GM12864 (cell line): ENCODE measurements at regions not wholly inside any gene's neighbourhood (a gene's known extent, or its start where the extent isn't known, plus 50 kb on each side); places are given as distances from the start of the nearest gene placed in this dataset.
A peak's percentile ranks its signal among the peaks of the same experiment; 100 is the strongest.

Experiments used
- DNase-seq: peaks from one replicate; pipeline ENCODE4 v3.0.0-alpha.2; 2011; ENCODE audit warnings: low read depth
- H3K4me3 ChIP-seq: 2 replicates; pipeline ENCODE4 v1.5.1; 2011; ENCODE audit warnings: mild to moderate bottlenecking, low read depth, low read length, control low read depth
- TF ChIP-seq, protein P1 (sequence below): IDR thresholded peaks from 2 replicates; pipeline ENCODE4 v1.5.1; 2011; ENCODE audit warnings: low read depth, mild to moderate bottlenecking, moderate library complexity, low read length, control low read depth, inconsistent platforms; ENCODE audit errors: missing control alignments

DNA sequence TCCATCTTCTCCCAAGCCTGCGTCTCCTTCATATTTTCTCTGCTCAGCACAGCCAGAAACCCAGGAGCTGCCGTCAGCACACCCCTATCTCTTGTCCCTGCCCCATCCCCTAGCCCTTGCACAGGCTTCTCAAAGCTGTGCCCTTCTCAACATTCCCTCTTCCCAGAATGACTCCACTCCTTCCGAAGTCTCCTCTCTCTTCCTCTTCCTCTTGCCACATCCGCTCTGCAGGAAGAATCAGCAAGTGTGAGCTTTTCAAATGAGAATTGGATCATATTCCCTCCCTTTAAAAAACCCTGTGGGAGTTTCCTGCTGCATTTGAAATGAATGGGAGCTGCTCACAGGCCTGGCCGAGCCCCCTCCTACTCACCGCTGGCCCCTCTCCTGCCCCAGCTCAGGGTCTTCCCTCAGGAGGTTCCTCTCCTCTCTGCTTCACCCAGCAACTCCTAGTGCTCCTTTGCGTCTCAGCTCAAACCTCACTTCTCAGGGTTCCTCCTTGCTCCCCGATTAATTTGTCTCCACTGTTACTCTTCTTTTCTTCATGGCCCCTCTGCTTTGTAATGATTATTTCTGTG is 528.5 kb upstream of the CCDC196 start:
- DNase-seq, result no peak
- TF ChIP-seq, protein P1, sequence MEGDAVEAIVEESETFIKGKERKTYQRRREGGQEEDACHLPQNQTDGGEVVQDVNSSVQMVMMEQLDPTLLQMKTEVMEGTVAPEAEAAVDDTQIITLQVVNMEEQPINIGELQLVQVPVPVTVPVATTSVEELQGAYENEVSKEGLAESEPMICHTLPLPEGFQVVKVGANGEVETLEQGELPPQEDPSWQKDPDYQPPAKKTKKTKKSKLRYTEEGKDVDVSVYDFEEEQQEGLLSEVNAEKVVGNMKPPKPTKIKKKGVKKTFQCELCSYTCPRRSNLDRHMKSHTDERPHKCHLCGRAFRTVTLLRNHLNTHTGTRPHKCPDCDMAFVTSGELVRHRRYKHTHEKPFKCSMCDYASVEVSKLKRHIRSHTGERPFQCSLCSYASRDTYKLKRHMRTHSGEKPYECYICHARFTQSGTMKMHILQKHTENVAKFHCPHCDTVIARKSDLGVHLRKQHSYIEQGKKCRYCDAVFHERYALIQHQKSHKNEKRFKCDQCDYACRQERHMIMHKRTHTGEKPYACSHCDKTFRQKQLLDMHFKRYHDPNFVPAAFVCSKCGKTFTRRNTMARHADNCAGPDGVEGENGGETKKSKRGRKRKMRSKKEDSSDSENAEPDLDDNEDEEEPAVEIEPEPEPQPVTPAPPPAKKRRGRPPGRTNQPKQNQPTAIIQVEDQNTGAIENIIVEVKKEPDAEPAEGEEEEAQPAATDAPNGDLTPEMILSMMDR, result no peak
- H3K4me3 ChIP-seq, result no peak overlapping the region

DNA sequence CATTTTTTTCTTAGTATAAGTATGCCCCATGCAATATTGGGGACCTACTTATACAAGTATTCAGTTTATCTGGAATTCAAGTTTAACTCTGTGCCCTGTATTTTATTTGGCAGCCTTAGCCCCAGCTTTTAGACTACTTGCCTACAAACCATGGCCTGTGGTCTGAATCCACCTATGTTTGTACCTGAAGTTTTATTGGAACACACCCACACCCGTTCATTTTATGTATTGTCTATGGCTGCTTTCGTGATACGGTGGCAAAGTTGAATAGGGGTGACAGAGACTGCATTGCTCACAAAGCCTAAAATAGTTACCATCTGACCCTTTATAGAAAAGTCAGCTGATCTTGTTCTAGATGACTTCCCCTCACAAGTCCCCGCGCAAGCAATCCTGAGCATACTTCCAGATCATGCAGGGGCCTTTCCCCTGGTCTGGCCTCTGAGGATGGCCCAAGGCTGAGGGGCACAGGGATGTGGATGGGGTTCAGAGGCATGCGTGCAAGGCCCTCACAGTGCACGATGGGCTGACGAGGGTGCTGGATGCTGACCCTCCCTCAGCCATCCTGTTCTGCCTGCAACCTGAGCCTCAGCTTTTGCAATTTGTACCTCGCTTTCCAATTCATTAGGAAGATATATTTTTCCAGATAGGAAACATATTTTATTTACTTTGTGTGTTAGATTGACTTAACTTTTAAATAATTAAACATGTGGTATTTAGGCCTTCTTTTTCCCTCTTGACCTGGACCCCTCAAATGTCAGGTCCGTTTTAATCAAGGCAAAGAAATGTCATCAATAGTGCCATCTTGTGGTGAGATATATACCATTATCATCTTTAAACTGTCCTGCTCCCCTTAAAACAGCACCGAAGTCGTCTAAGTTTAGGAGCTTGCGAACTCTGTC is 527.3 kb upstream of the CCDC196 start:
- H3K4me3 ChIP-seq, result no peak overlapping the region
- peak; percentile 8 for DNase-seq
- TF ChIP-seq, protein P1, result peak; percentile 36

DNA sequence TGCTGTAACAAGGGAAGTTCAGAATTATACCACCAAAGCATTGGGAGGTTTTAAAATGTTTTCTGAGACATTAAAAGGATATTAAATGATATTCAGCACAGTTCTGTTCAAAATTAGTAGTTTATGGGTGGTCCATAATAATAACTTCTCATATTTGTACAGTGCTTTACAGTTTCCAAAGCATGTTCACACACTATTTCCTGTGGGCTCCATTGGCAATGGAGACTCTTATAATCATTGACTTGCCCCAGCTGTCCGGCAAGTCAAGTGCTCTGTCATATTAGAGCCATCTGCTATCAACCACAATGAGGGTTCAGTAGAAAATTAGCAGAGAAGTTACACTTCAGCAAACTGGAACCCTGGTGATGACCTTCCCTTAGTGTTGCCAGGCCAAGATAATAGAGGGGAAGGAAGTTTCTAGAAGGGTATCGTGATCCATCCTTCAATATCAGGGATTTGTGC is 526.6 kb upstream of the CCDC196 start:
- H3K4me3 ChIP-seq, result no peak overlapping the region
- DNase-seq, result no peak
- TF ChIP-seq, protein P1, result no peak

DNA sequence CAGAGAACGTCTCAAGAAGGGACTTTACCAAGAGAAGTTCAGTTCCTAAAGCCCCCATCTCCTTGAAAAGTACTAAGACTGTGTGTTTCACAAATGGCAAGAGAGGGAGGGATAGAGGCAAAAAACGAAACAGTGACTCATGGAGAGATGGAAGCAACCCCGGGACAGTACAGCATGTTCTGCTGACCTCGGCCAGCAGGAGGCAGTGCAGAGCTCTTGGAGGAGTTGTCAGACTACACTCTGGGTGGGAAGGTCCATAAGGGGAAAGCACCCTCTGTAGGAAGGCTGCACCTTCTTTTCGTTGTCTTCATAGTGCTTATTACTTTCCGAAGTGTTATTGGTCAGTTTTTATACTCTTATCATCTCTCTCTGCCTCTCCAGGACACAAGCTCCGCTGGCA is 525.2 kb upstream of the CCDC196 start:
- peak; percentile 26 for DNase-seq
- TF ChIP-seq, protein P1, result peak; percentile 91
- H3K4me3 ChIP-seq, result no peak overlapping the region

DNA sequence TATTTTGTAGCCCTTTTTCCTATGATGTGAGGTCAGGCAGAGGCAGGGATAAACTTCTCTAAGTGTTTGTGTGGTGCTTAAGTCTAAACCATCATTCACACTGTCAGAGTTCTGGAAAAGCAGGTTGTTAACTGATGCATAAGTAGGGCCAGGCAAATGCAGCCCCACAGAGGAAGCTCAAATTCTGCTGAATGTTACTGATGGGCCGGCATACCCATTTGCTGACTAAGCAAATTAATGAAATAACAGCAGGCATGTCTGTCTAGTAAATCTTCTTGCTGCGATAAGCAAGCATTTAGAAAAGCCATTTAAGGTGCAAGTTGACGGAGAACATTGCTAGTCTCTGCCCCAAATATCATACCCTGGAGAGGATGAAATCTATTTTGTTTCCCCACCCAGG is 523.2 kb upstream of the CCDC196 start:
- H3K4me3 ChIP-seq, result no peak overlapping the region
- TF ChIP-seq, protein P1, result no peak
- no peak for DNase-seq

DNA sequence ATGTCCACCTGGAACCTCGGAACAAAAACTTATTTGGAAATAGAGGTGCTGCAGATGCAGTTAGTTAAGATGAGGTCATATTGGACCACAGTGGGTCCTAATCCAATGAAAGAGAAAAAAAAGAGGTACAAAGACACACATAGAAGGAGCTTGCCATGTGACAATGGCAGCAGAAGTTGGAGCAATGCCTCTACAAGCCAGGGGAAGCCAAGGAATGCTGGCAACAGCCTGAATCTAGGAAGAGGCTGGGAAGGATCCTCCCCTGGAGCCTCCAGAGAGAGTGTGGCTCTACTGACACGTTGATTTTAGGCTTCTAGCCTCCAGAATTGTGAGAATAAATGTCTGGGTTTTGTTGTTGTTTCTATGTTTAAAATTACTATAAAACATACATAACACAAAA is 521.8 kb upstream of the CCDC196 start:
- H3K4me3 ChIP-seq, result no peak overlapping the region
- TF ChIP-seq, protein P1, result no peak
- DNase-seq, result no peak
